IPS-18c (cell line): ENCODE measurements at regions not wholly inside any gene's neighbourhood (a gene's known extent, or its start where the extent isn't known, plus 50 kb on each side); places are given as distances from the start of the nearest gene placed in this dataset.
"Not testable (repeated sequence)": the region's sequence is repeated elsewhere in the genome, so short reads cannot be mapped to it uniquely, and the experiment has no call there.

ENCODE experiments used
- H3K4me3 ChIP-seq: 2 replicates; pipeline ENCODE4 v1.7.0; 2013; ENCODE audit warnings: low read depth, mild to moderate bottlenecking, low read length, moderate library complexity; ENCODE audit not compliant: insufficient read depth
- H3K9me3 ChIP-seq: one replicate; pipeline ENCODE4 v1.6.1; 2013; ENCODE audit warnings: mild to moderate bottlenecking, low read length, moderate library complexity; ENCODE audit not compliant: control insufficient read depth, insufficient read depth

- Histone ChIP-seq H3K9me3 (no peaks in the 10 kb centered on the region), H3K4me3 (no peak overlapping the region)
Measured at GRCh38 chr9:607417-607816, 234.1 kb upstream of the DMRT1 start.

GRCh38 chr9:613771-614347 lies 227.6 kb upstream of the DMRT1 start:
- no peak overlapping the region for H3K4me3 ChIP-seq
- no peaks in the 10 kb centered on the region for H3K9me3 ChIP-seq

DNA sequence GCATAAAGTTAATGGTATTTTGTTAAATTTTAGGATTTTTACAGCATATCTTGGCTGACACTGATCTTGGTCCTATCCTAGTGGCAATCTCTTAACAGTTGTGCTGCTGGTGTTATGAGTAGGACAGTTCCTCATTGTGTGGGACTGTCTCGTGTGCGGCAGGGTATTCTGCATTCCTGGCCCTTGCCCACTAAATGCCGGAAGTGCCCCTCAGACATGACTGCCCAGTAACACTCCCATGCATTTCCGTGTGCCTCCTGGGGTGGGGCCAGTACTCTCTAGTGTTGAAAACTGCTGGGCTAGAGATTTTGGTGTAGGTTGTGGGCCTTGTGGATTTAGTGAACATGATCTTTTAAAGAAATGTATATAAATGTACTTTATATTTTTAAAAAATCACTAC lies 227.1 kb upstream of the DMRT1 start:
- Histone ChIP-seq H3K9me3 (no peaks in the 10 kb centered on the region), H3K4me3 (no peak overlapping the region)

DNA sequence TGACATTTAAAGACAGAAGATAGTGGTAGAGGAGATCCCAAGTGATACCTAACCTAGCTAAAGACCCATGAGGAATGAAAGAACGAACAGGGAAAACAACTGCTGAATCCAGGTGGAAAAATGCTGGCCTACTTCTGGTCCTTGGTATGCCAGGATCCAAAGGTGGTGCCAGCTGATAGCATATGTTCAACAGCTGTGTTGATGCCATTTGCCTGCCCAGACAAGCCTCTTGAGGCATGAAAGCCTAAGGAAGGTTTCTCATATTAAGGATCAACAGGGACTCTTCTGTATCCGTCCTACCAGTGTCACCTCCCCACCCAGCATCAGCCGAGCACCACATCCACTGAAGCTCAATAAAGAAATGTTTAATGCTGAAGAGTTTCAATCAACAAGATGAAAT lies 225.7 kb upstream of the DMRT1 start:
- Histone ChIP-seq H3K9me3 (no peaks in the 10 kb centered on the region), H3K4me3 (no peak overlapping the region)

DNA sequence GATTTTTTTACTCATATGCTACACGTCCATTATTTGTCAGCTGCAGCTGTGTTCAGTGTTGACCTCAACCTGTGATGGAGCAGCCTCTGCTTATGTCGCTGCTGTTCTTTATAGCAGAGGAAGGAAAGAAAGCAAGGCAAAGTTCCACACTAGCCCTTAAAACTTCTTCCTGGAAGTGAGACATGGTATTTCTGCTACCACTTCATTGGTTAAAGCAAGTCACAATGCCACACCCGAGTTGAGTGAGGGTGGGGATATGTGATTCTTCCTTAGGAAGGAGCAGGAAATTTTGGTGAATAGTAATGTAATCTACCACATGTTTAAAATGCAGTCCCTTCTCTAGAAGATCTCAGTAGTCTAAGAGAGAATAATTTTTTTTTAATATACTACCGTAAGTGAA lies 224.8 kb upstream of the DMRT1 start:
- Histone ChIP-seq H3K9me3 (no peaks in the 10 kb centered on the region), H3K4me3 (no peak overlapping the region)

GRCh38 chr9:617445-618085 lies 223.9 kb upstream of the DMRT1 start:
- H3K9me3 ChIP-seq = no peaks in the 10 kb centered on the region
- no peak overlapping the region for H3K4me3 ChIP-seq

GRCh38 chr9:618478-618877 lies 223.0 kb upstream of the DMRT1 start:
- no peaks in the 10 kb centered on the region for H3K9me3 ChIP-seq

GRCh38 chr9:621201-621855 lies 220.2 kb upstream of the DMRT1 start:
- H3K9me3 ChIP-seq = no peaks in the 10 kb centered on the region
- no peak overlapping the region for H3K4me3 ChIP-seq

More at GRCh38 chr9:618478-618877, 223.0 kb upstream of the DMRT1 start:
- no peak overlapping the region for H3K4me3 ChIP-seq

DNA sequence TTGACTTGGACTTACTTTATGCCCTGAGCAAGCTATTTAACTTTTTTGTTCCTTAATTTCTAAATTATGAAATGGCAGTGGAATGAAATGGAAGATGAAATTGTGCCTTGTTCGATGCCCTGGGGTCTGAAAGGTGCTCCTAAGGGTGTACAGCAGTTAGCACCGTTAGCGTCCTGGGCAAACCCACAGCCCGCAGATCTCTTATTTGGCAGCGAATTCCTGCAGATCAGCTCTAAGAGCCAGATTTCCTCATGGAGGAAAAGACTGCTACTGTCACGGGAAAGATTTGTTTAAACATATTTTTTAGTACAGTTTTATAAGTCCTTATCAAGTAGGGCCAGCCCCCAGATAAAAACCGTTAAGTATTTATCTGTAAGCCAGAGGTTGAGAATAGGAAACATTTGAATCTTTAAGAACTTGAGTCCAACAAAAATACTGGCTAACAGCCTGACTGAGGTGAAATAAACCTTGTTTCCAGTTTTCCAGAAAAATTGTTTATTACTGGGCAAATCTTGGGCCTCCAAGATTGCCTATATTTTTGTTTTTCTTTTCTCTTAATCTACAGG lies 216.5 kb upstream of the DMRT1 start:
- Histone ChIP-seq H3K9me3 (no peaks in the 10 kb centered on the region), H3K4me3 (no peak overlapping the region)

DNA sequence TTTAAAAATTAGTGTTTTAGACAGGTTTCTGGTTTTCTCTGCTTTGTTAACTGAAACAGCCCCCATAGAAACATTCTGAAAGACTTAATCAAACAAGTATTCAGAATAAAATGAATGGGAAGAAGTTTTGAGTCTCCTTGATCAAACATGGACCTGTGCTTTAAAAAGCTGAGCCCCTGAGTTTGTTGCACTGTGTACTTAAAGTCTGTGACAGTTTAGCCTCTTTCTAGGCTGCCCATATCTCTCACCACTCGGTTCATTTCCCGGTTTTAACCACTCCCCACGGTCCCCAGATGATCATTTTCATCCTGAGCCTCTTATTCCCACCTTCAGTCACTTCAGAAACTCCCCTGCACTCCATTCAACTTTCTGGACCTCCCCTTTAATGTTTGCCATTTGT lies 215.9 kb upstream of the DMRT1 start:
- no peaks in the 10 kb centered on the region for H3K9me3 ChIP-seq
- no peak overlapping the region for H3K4me3 ChIP-seq

DNA sequence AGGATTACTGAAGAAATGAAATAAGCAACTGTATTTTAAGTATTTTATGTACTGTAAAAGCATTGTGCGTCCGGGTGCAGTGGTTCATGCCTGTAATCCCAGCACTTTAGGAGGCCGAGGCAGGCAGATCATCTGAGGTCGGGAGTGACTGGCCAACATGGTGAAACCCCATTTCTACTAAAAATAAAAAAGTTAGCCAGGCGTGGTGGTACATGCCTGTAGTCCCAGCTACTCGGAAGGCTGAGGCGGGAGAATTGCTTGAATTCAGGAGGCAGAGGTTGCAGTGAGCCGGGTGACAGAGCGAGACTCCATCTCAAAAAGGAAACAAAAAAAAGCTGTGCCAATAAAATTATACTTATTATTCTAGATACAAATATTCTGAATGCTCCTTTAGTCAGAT lies 215.4 kb upstream of the DMRT1 start:
- not testable (repeated sequence) for H3K9me3 ChIP-seq, H3K4me3 ChIP-seq

GRCh38 chr9:626596-626995 lies 214.9 kb upstream of the DMRT1 start:
- Histone ChIP-seq H3K9me3 (no peaks in the 10 kb centered on the region), H3K4me3 (no peak overlapping the region)

DNA sequence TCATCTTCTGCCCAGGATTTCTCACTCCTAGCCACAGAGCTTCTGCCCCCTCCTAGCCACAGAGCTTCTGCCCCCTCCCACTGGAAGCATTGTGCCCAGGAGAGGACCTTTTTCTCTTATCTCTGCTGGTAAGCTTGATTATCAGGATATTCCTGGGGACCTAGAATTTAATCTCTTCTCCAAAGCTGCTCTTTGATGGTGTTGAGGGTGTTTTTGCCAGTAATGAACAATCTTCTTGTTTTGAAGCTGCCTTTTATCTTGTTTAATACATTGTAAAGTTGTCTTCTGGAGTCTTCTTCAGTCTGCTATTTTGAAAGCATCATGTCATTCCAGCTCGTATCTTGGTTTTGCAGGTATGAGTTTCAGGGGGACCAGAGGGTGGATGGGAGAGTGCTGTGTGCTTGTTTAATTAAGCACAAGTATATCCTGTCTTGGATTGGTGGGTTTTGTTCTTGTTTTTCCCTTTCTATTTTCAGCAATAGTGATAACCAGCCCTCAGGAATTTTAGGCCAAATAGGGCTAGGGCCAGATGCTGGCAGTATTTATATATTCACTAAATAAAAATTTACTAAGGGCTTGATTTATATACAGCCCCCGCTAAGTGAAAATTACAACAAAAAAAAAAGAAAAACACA lies 214.0 kb upstream of the DMRT1 start:
- no peaks in the 10 kb centered on the region for H3K9me3 ChIP-seq
- H3K4me3 ChIP-seq = no peak overlapping the region

- H3K9me3 ChIP-seq = no peaks in the 10 kb centered on the region
- no peak overlapping the region for H3K4me3 ChIP-seq
Measured at GRCh38 chr9:629146-629545, 212.4 kb upstream of the DMRT1 start.

DNA sequence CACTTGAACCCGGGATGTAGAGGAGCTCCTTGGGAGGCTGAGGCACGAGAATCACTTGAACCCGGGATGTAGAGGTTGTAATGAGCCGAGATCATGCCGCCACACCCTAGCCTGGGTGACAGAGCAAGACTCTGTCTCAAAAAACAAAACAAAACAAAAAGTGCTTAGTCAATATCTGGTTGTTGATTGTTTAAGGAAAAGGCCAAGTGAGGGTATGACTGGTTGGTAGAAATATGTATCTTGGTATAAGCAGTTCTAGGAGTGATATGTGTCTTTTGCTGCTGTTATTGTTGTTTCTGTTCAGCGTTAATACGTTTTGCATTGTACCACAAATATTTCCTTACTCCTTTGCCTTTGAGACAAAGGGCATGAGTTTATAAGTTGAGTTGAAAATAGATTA lies 210.7 kb upstream of the DMRT1 start:
- H3K9me3 ChIP-seq = no peaks in the 10 kb centered on the region
- H3K4me3 ChIP-seq = no peak overlapping the region

DNA sequence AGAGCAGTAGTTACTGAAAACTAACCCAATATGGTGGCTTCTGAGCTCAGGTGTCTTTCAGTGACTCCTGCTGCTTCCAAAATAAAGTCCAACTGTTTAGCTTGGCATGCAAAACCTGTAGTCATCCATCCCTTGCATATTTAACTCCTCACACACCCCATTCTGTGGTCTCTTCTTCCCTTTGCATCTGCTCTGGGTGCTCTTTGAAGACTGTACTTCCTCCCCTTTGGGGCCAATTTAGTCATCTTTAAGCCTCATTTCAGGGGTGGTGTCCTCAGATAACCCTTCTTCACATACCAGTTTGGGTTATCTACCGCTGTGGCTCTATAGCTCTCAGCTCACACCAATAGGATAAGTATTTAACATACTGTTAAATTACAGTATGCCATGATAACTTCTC lies 209.9 kb upstream of the DMRT1 start:
- no peaks in the 10 kb centered on the region for H3K9me3 ChIP-seq

DNA sequence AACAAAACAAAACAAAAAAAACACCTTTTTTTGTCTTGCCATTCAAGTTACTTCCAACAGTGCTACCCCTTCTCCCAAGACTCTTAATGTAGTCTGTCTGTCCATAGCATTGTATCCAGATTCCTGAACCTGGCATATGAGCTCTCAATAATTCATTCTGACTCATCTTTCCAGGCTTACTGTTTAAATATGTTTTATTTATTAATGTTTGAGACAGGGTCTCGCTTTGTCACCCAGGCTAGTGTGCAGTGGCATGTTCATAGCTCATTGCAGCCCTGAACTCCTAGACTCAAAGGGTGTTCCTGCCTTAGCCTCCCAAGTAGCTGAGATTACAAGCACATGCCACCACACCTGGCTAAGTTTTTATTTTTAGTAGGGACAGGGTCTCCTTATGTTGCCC lies 208.0 kb upstream of the DMRT1 start:
- H3K9me3 ChIP-seq = no peaks in the 10 kb centered on the region
- no peak overlapping the region for H3K4me3 ChIP-seq

More for the DNA sequence above, 209.9 kb upstream of the DMRT1 start:
- no peak overlapping the region for H3K4me3 ChIP-seq
